ENCODE measurements at regions not wholly inside any gene's neighbourhood (a gene's known extent, or its start where the extent isn't known, plus 50 kb on each side); places are given as distances from the start of the nearest gene placed in this dataset.
A peak's percentile ranks its signal among the peaks of the same experiment; 100 is the strongest.

DNA sequence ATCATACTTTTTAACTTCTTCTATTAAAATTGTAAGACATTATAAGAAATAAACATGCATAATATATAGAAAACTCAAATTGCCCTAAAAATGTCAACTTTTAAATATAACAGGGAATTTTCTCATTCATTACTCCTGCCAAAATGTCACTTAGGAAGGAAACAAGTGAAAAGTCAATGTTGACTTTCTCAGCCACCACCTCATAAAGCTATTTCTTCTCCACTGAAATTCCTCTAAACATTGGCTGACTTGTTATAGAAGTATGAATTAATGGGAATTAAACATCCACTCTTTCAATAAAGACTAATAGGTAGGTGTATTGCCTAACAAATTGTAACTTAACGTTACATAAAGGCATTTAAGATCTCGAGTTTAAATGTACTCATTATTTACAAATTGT lies 499.7 kb upstream of the SYT4 start:
- peaks cover 2% of the 10 kb centered on the region for H3K79me1 ChIP-seq (ENCODE audit: low read length)
- WGBS (ENCODE audit: extremely low coverage, insufficient coverage, insufficient read length) = no CpG with 5 or more reads among the region's 2 CpGs
- no peak overlapping the region for H4K8ac ChIP-seq (ENCODE audit: low read depth, low read length)
- no peaks in the 10 kb centered on the region for H3K79me2 ChIP-seq (ENCODE audit: control insufficient read depth, insufficient read depth, low read length, poor library complexity)
- H4K91ac ChIP-seq (ENCODE audit: low read depth, low read length) = no peak overlapping the region
- H3K4me1 ChIP-seq (ENCODE audit: control insufficient read depth in 1 of 2, insufficient read depth in 2 of 2, low read length in 2 of 2) = no peaks in the 10 kb centered on the region
- H3K27ac ChIP-seq (ENCODE audit: low read depth, low read length) = no peak overlapping the region
- no peak overlapping the region for H3K23ac ChIP-seq (ENCODE audit: low read length)
- no peak overlapping the region for H2BK12ac ChIP-seq (ENCODE audit: low read length)
- H2BK5ac ChIP-seq (ENCODE audit: low read depth, low read length, poor library complexity) = no peak overlapping the region
- H3K18ac ChIP-seq (ENCODE audit: low read length) = no peak overlapping the region
- no peak overlapping the region for H3K4me2 ChIP-seq (ENCODE audit: low read length)
- no peak for DNase-seq
- H3K27me3 ChIP-seq (ENCODE audit: insufficient read depth, low read length) = no peaks in the 10 kb centered on the region
- no peak overlapping the region for H3K4me3 ChIP-seq (ENCODE audit: low read depth, low read length)
- H2AK5ac ChIP-seq (ENCODE audit: low read length) = no peak overlapping the region
- H3K14ac ChIP-seq (ENCODE audit: low read length) = no peak overlapping the region
- H3K4ac ChIP-seq (ENCODE audit: low read depth, low read length) = no peak overlapping the region
- no peak overlapping the region for H2AFZ ChIP-seq (ENCODE audit: insufficient read depth, low read length, poor library complexity)
- H3K9me3 ChIP-seq (ENCODE audit: insufficient read depth, low read depth, low read length) = no peaks in the 10 kb centered on the region
- H3K9ac ChIP-seq (ENCODE audit: low read length) = no peak overlapping the region
- no peak overlapping the region for H4K12ac ChIP-seq (ENCODE audit: low read depth, low read length)
- no peak overlapping the region for H2BK120ac ChIP-seq (ENCODE audit: insufficient read depth, low read length, poor library complexity)
- H3K36me3 ChIP-seq (ENCODE audit: control insufficient read depth in 1 of 2, insufficient read depth in 2 of 2, low read length in 2 of 2) = no peaks in the 10 kb centered on the region

DNA sequence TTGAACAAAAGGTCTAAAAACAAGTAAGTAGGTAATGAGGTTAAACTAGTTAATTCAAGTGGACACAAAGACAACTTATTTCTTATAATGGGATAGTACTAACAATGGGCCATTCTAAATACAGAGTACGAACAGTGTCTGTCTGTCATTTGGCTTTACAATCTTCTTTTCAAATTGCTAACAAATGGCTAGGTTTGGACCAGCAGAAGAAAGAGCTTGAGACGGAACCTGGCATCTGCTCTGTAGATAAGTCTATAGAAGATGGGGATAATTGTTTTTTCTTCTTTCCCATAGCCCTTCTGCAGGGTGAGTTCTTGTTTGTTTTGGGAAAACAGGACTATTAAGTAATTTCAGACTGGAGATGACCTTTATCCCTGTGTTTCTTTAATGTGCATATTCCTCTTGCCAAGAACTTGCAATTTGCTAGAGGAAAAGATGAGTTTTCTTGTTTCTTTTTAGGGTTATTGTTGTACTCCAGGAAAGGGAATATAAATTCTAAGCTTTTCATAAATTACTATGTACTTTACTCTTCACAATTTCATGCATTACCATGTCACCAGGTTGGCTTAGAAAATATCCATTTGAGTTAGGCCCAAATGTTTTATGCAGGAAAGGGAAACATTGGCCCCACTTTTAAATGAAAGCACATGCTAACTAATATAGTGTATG lies 500.5 kb upstream of the SYT4 start:
- Histone ChIP-seq H3K36me3 (ENCODE audit: control insufficient read depth in 1 of 2, insufficient read depth in 2 of 2, low read length in 2 of 2) (no peaks in the 10 kb centered on the region), H3K9me3 (ENCODE audit: insufficient read depth, low read depth, low read length) (no peaks in the 10 kb centered on the region), H3K4ac (ENCODE audit: low read depth, low read length) (no peak overlapping the region), H3K18ac (ENCODE audit: low read length) (no peak overlapping the region), H3K9ac (ENCODE audit: low read length) (no peak overlapping the region), H3K4me3 (ENCODE audit: low read depth, low read length) (no peak overlapping the region), H3K4me1 (ENCODE audit: control insufficient read depth in 1 of 2, insufficient read depth in 2 of 2, low read length in 2 of 2) (no peaks in the 10 kb centered on the region), H3K79me1 (ENCODE audit: low read length) (peaks cover 2% of the 10 kb centered on the region), H2BK120ac (ENCODE audit: insufficient read depth, low read length, poor library complexity) (no peak overlapping the region), H3K23ac (ENCODE audit: low read length) (no peak overlapping the region), H3K27me3 (ENCODE audit: insufficient read depth, low read length) (no peaks in the 10 kb centered on the region), H2BK12ac (ENCODE audit: low read length) (no peak overlapping the region), H2BK5ac (ENCODE audit: low read depth, low read length, poor library complexity) (no peak overlapping the region), H4K8ac (ENCODE audit: low read depth, low read length) (no peak overlapping the region), H3K4me2 (ENCODE audit: low read length) (no peak overlapping the region), H4K12ac (ENCODE audit: low read depth, low read length) (no peak overlapping the region), H2AFZ (ENCODE audit: insufficient read depth, low read length, poor library complexity) (no peak overlapping the region), H2AK5ac (ENCODE audit: low read length) (no peak overlapping the region), H3K14ac (ENCODE audit: low read length) (no peak overlapping the region), H3K79me2 (ENCODE audit: control insufficient read depth, insufficient read depth, low read length, poor library complexity) (no peaks in the 10 kb centered on the region), H3K27ac (ENCODE audit: low read depth, low read length) (no peak overlapping the region), H4K91ac (ENCODE audit: low read depth, low read length) (no peak overlapping the region)
- DNase-seq = no peak
- no CpG with 5 or more reads among the region's 2 CpGs for WGBS (ENCODE audit: extremely low coverage, insufficient coverage, insufficient read length)

DNA sequence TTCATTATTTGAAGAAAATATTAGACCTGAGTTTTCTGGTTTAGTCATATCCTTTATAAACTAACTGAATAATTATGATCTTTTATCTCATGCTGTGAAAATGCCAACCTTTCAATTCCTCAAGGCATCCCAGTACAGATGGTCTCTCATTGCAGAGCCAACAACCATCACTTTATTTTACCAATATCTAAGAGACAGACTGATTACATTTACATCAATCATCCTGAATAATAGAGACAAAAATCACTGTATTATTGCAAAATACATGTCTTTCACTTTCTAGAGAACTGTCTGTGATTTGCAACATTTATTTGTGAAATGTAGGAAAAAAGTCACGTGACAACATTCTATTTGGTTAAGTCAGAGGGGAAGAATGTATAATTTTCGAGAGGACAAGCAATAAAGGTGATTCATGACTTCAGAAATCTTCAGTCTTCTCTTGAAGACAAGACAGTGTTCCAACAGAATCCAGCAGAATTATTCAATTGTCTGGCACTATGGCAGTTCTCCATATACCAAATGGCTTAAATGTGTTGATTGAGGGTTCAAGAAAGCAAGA lies 503.6 kb upstream of the SYT4 start:
- Histone ChIP-seq H3K36me3 (ENCODE audit: control insufficient read depth in 1 of 2, insufficient read depth in 2 of 2, low read length in 2 of 2) (no peaks in the 10 kb centered on the region), H2BK5ac (ENCODE audit: low read depth, low read length, poor library complexity) (no peak overlapping the region), H4K91ac (ENCODE audit: low read depth, low read length) (no peak overlapping the region), H3K18ac (ENCODE audit: low read length) (no peak overlapping the region), H3K9me3 (ENCODE audit: insufficient read depth, low read depth, low read length) (no peaks in the 10 kb centered on the region), H2AK5ac (ENCODE audit: low read length) (no peak overlapping the region), H2BK120ac (ENCODE audit: insufficient read depth, low read length, poor library complexity) (no peak overlapping the region), H2BK12ac (ENCODE audit: low read length) (no peak overlapping the region), H3K4me2 (ENCODE audit: low read length) (no peak overlapping the region), H4K12ac (ENCODE audit: low read depth, low read length) (no peak overlapping the region), H3K14ac (ENCODE audit: low read length) (no peak overlapping the region), H3K4me3 (ENCODE audit: low read depth, low read length) (no peak overlapping the region), H3K79me2 (ENCODE audit: control insufficient read depth, insufficient read depth, low read length, poor library complexity) (no peaks in the 10 kb centered on the region), H3K4ac (ENCODE audit: low read depth, low read length) (no peak overlapping the region), H4K8ac (ENCODE audit: low read depth, low read length) (no peak overlapping the region), H3K27ac (ENCODE audit: low read depth, low read length) (no peak overlapping the region), H3K4me1 (ENCODE audit: control insufficient read depth in 1 of 2, insufficient read depth in 2 of 2, low read length in 2 of 2) (no peaks in the 10 kb centered on the region), H3K9ac (ENCODE audit: low read length) (no peak overlapping the region), H3K23ac (ENCODE audit: low read length) (no peak overlapping the region), H3K79me1 (ENCODE audit: low read length) (no peaks in the 10 kb centered on the region), H2AFZ (ENCODE audit: insufficient read depth, low read length, poor library complexity) (no peak overlapping the region), H3K27me3 (ENCODE audit: insufficient read depth, low read length) (no peaks in the 10 kb centered on the region)
- no CpG with 5 or more reads among the region's 2 CpGs for WGBS (ENCODE audit: extremely low coverage, insufficient coverage, insufficient read length)
- DNase-seq = peak in 1 of 2 donors; percentile 51

DNA sequence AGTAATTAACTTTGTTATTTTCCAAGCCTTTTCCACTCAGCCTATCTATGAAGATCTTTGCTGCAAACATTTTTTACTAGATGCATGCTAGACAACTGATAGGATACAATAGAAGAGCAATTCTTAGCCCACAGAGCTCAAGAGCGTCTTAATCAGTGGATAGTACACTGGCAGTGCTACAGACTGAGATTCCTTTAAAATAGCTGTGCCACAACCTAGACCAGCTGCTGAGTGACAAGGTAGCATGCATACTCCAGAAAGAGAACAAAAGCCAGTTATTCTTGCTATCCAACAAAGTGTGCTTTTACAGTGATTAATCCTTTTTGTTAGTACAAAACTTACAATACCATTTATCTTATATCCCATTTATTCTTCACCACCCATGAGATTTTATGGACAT lies 507.9 kb upstream of the SYT4 start:
- no peak overlapping the region for H3K14ac ChIP-seq (ENCODE audit: low read length)
- WGBS (ENCODE audit: extremely low coverage, insufficient coverage, insufficient read length) = no CpG with 5 or more reads among the region's 1 CpG
- H3K9ac ChIP-seq (ENCODE audit: low read length) = no peak overlapping the region
- no peak overlapping the region for H3K23ac ChIP-seq (ENCODE audit: low read length)
- H4K8ac ChIP-seq (ENCODE audit: low read depth, low read length) = no peak overlapping the region
- H3K4ac ChIP-seq (ENCODE audit: low read depth, low read length) = no peak overlapping the region
- no peak overlapping the region for H2AFZ ChIP-seq (ENCODE audit: insufficient read depth, low read length, poor library complexity)
- no peaks in the 10 kb centered on the region for H3K4me1 ChIP-seq (ENCODE audit: control insufficient read depth in 1 of 2, insufficient read depth in 2 of 2, low read length in 2 of 2)
- no peak for DNase-seq
- H3K4me3 ChIP-seq (ENCODE audit: low read depth, low read length) = no peak overlapping the region
- H2BK12ac ChIP-seq (ENCODE audit: low read length) = no peak overlapping the region
- no peaks in the 10 kb centered on the region for H3K79me1 ChIP-seq (ENCODE audit: low read length)
- no peaks in the 10 kb centered on the region for H3K36me3 ChIP-seq (ENCODE audit: control insufficient read depth in 1 of 2, insufficient read depth in 2 of 2, low read length in 2 of 2)
- no peak overlapping the region for H3K27ac ChIP-seq (ENCODE audit: low read depth, low read length)
- no peak overlapping the region for H2AK5ac ChIP-seq (ENCODE audit: low read length)
- no peak overlapping the region for H3K4me2 ChIP-seq (ENCODE audit: low read length)
- no peak overlapping the region for H4K12ac ChIP-seq (ENCODE audit: low read depth, low read length)
- no peak overlapping the region for H4K91ac ChIP-seq (ENCODE audit: low read depth, low read length)
- H3K9me3 ChIP-seq (ENCODE audit: insufficient read depth, low read depth, low read length) = no peaks in the 10 kb centered on the region
- no peak overlapping the region for H3K18ac ChIP-seq (ENCODE audit: low read length)
- H3K27me3 ChIP-seq (ENCODE audit: insufficient read depth, low read length) = no peaks in the 10 kb centered on the region
- no peak overlapping the region for H2BK120ac ChIP-seq (ENCODE audit: insufficient read depth, low read length, poor library complexity)
- H2BK5ac ChIP-seq (ENCODE audit: low read depth, low read length, poor library complexity) = no peak overlapping the region
- H3K79me2 ChIP-seq (ENCODE audit: control insufficient read depth, insufficient read depth, low read length, poor library complexity) = no peaks in the 10 kb centered on the region

All from trophoblast cell (in vitro differentiated cells and primary cell).